Astrocyte (in vitro differentiated cells and primary cell): ENCODE measurements at regions not wholly inside any gene's neighbourhood (a gene's known extent, or its start where the extent isn't known, plus 50 kb on each side); places are given as distances from the start of the nearest gene placed in this dataset.

Source experiments
- EZH2 ChIP-seq: IDR thresholded peaks from 2 replicates; pipeline ENCODE4 v1.6.1; 2012; ENCODE audit warnings: mild to moderate bottlenecking, low read length, inconsistent platforms; ENCODE audit not compliant: insufficient read depth
- TF ChIP-seq, protein P1 (sequence below): IDR thresholded peaks from 2 replicates; pipeline ENCODE4 v1.5.1; 2011; ENCODE audit warnings: low read depth, mild to moderate bottlenecking, inconsistent platforms, low read length, moderate library complexity; ENCODE audit not compliant: insufficient read depth

DNA sequence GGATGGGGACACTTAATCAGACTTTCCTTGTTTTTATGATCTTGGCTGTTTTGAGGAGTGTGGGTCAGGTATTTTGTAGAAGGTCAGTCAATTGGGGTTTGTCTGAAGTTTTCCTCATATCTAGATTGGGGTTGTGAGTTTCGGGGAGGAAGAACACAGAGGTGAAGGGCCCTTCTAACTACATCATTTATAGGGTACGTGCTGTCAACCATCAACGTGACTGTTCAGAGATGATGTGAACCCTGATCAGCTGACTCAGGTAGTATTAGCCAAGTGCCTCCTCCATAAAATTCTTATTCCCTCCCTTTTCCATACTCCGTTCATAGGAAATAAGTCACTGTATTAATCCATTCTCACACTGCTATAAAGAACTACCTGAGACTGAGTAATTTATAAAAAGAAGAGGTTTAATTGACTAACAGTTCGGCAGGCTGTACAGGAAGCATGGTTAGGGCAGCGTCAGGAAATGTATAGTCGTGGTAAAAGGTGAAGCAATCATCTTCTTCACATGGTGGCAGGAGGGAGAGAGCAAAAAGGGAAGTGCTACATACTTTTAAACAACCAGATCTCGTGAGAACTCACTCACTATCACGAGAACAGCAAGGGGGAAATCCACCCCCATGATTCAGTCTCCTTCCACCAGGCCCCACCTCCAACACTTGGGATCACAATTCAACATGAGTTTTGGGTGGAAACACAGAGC lies 547.1 kb upstream of the LINC00305 start:
- TF ChIP-seq, protein P1, sequence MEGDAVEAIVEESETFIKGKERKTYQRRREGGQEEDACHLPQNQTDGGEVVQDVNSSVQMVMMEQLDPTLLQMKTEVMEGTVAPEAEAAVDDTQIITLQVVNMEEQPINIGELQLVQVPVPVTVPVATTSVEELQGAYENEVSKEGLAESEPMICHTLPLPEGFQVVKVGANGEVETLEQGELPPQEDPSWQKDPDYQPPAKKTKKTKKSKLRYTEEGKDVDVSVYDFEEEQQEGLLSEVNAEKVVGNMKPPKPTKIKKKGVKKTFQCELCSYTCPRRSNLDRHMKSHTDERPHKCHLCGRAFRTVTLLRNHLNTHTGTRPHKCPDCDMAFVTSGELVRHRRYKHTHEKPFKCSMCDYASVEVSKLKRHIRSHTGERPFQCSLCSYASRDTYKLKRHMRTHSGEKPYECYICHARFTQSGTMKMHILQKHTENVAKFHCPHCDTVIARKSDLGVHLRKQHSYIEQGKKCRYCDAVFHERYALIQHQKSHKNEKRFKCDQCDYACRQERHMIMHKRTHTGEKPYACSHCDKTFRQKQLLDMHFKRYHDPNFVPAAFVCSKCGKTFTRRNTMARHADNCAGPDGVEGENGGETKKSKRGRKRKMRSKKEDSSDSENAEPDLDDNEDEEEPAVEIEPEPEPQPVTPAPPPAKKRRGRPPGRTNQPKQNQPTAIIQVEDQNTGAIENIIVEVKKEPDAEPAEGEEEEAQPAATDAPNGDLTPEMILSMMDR = no peak
- TF ChIP-seq EZH2 = no peak
